ENCODE measurements at regions not wholly inside any gene's neighbourhood (a gene's known extent, or its start where the extent isn't known, plus 50 kb on each side); places are given as distances from the start of the nearest gene placed in this dataset.

GRCh38 chr19:28319227-28319626 is 893.7 kb downstream of the UQCRFS1 start:
- CTCF ChIA-PET = interaction anchor here (0.8 kb wide), 1 partner anchor 346 kb away, joined by 3 read pairs; no protein-coding TSS in a partner anchor
- no peaks in the 10 kb centered on the region for H3K27me3 Mint-ChIP-seq (ENCODE audit: insufficient read depth, unreplicated experiment)
- TF ChIP-seq CTCF (IDR thresholded peaks at IDR 0.05; ENCODE audit: unreplicated experiment) = no peak
- intact Hi-C loops (cut with micrococcal nuclease) = no loop called here
- DNase-seq (ENCODE audit: unreplicated experiment) = no peak
- POLR2A ChIA-PET = no interaction called here
- H3K27ac Mint-ChIP-seq (ENCODE audit: low read depth, unreplicated experiment) = no peak overlapping the region
- H3K4me1 Mint-ChIP-seq (ENCODE audit: insufficient read depth, unreplicated experiment) = no peaks in the 10 kb centered on the region
- H3K4me3 Mint-ChIP-seq (ENCODE audit: unreplicated experiment) = no peak overlapping the region
- BruUV-seq (replicated peaks) = no TSS peak
- H3K9me3 Mint-ChIP-seq (ENCODE audit: unreplicated experiment) = peaks cover 35% of the 10 kb centered on the region
- no peaks in the 10 kb centered on the region for H3K36me3 Mint-ChIP-seq (ENCODE audit: insufficient read depth, unreplicated experiment)

- Mint-ChIP-seq H3K27me3 (ENCODE audit: insufficient read depth, unreplicated experiment) (no peaks in the 10 kb centered on the region), H3K36me3 (ENCODE audit: insufficient read depth, unreplicated experiment) (no peaks in the 10 kb centered on the region), H3K9me3 (ENCODE audit: unreplicated experiment) (peaks cover 35% of the 10 kb centered on the region), H3K4me1 (ENCODE audit: insufficient read depth, unreplicated experiment) (no peaks in the 10 kb centered on the region), H3K4me3 (ENCODE audit: unreplicated experiment) (no peak overlapping the region), H3K27ac (ENCODE audit: low read depth, unreplicated experiment) (no peak overlapping the region)
- DNase-seq (ENCODE audit: unreplicated experiment) = no peak
- ChIA-PET CTCF (no interaction called here), POLR2A (no interaction called here)
- no peak for TF ChIP-seq CTCF (IDR thresholded peaks at IDR 0.05; ENCODE audit: unreplicated experiment)
- intact Hi-C loops (cut with micrococcal nuclease) = no loop called here
- BruUV-seq (replicated peaks) = no TSS peak
These were observed 894.3 kb downstream of the UQCRFS1 start for GRCh38 chr19:28318469-28319179.

GRCh38 chr19:28316464-28316863 is 896.5 kb downstream of the UQCRFS1 start:
- CTCF ChIA-PET = interaction anchor here (1.0 kb wide), 1 partner anchor 25 kb away, joined by 4 read pairs; no protein-coding TSS in a partner anchor
- intact Hi-C loops (cut with micrococcal nuclease) = no loop called here
- Mint-ChIP-seq H3K4me1 (ENCODE audit: insufficient read depth, unreplicated experiment) (no peaks in the 10 kb centered on the region), H3K4me3 (ENCODE audit: unreplicated experiment) (no peak overlapping the region), H3K27me3 (ENCODE audit: insufficient read depth, unreplicated experiment) (no peaks in the 10 kb centered on the region), H3K36me3 (ENCODE audit: insufficient read depth, unreplicated experiment) (no peaks in the 10 kb centered on the region), H3K9me3 (ENCODE audit: unreplicated experiment) (peaks cover 28% of the 10 kb centered on the region), H3K27ac (ENCODE audit: low read depth, unreplicated experiment) (no peak overlapping the region)
- no peak for DNase-seq (ENCODE audit: unreplicated experiment)
- BruUV-seq (replicated peaks) = no TSS peak
- POLR2A ChIA-PET = no interaction called here
- no peak for TF ChIP-seq CTCF (IDR thresholded peaks at IDR 0.05; ENCODE audit: unreplicated experiment)

- BruUV-seq (replicated peaks) = no TSS peak
- no peak for TF ChIP-seq CTCF (IDR thresholded peaks at IDR 0.05; ENCODE audit: unreplicated experiment)
- Mint-ChIP-seq H3K27me3 (ENCODE audit: insufficient read depth, unreplicated experiment) (no peaks in the 10 kb centered on the region), H3K4me1 (ENCODE audit: insufficient read depth, unreplicated experiment) (no peaks in the 10 kb centered on the region), H3K36me3 (ENCODE audit: insufficient read depth, unreplicated experiment) (no peaks in the 10 kb centered on the region), H3K9me3 (ENCODE audit: unreplicated experiment) (peaks cover 31% of the 10 kb centered on the region), H3K27ac (ENCODE audit: low read depth, unreplicated experiment) (no peak overlapping the region), H3K4me3 (ENCODE audit: unreplicated experiment) (no peak overlapping the region)
- ChIA-PET CTCF (interaction anchor here (1.3 kb wide), 1 partner anchor 761 kb away, joined by 3 read pairs; no protein-coding TSS in a partner anchor), POLR2A (no interaction called here)
- intact Hi-C loops (cut with micrococcal nuclease) = no loop called here
- no peak for DNase-seq (ENCODE audit: unreplicated experiment)
These were observed 898.2 kb downstream of the UQCRFS1 start for GRCh38 chr19:28314756-28315155.
